Fibroblast of skin of back (primary cell): ENCODE measurements at regions not wholly inside any gene's neighbourhood (a gene's known extent, or its start where the extent isn't known, plus 50 kb on each side); places are given as distances from the start of the nearest gene placed in this dataset.

Source experiments
- DNase-seq: peaks from one replicate; pipeline ENCODE4 v3.0.0-alpha.2; 2013

GRCh38 chr16:13291591-13292333 is 390.4 kb downstream of the SHISA9 start:
- DNase-seq: no peak

DNA sequence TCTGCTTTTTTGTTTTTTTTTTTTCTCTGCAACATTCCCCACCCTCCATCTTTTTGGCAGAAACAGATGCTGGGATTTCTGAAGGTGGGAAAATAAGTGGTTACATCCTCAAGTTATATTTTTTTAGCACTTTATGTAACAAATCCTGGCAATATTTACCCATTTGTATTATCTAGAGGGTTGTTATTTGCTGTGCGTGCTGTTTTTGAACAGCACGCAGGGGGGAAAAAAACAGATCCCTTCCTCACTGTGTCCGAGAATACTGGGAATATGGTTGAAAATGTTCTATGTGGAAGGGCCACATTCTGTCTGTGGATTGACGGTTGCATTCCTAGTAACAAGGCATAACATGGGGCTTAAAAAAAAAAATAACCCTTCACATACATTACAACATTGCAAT is 394.8 kb downstream of the SHISA9 start:
- no peak for DNase-seq

GRCh38 chr16:13298666-13299065 is 397.3 kb downstream of the SHISA9 start:
- peak; percentile 5 for DNase-seq

DNA sequence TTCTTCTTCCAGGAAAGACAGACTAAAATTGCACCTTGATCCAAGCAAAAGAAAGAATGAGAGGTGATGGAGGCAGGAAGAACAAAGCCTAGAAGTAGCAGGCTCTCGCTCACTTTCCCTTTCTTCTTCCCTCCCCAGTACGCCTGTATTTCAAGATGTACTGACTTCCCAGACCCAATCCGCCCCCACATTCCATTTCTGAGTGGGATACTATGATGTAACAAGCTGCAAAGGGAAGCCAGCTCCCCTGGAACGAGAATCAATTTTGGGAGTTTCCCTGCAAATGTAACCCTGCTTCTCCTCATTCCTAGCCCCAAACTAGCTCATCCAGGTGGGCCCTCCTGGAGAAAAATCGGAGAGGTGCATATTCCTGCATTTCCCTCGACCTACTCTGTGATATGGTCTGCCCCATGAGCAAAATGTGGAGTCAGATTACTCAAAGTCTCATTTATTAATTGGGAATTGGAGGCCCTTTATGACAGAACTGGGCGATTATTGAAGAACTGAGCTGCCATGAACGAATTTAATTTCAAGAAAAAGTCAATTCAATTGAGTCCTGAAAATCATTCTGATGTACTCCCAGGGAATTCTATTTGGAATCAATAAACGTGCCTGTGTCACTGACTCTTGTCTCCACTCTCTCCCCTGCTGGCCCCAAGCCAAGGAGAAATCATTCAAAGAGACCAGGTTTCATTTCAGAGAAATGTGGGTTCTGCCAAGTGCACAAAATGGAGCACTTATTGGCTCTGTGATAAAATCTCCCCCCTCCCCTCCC is 398.9 kb downstream of the SHISA9 start:
- no peak for DNase-seq

GRCh38 chr16:13305019-13305755 is 403.8 kb downstream of the SHISA9 start:
- DNase-seq: no peak

- DNase-seq: no peak
Measured at GRCh38 chr16:13306161-13306995, 405.0 kb downstream of the SHISA9 start.

GRCh38 chr16:13307255-13307654 is 405.9 kb downstream of the SHISA9 start:
- peak; percentile 87 for DNase-seq

DNA sequence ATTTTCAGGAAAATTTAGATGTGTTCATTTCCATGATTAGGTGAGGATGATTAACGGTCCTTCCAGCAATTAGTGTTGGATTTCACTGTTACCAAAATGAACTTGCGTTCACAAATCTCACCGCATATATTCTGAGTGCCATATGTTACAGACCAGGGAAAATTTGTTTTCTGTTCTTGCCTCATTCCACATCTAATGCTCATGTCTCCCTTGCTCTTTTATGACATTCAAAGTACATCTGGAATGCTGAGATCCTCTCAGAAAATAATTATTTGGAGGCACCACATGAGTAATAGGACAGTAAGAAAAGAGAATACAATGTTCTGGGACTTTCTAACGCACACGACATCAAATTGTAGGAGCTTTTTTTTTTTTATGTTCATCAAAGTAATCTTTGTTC is 406.5 kb downstream of the SHISA9 start:
- DNase-seq: peak; percentile 37

DNA sequence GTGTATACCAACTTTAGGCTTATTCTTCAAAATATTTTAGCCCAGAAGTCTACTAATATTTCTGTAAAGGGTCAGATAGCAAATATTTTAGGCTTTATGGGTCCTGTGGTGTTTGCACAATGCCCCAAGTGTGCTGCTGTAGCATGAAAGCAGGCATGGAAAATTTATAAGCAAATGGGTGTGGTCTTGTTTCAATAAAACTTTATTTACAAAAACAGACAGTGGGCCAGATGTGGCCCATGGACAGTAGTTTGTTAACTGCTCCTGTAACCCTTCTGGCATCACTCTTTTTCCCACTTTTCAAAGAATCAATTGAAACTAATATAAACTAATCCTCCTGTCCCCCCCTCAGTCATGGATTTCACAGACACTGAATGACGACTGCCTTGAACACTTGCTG is 410.7 kb downstream of the SHISA9 start:
- no peak for DNase-seq

- DNase-seq: no peak
Measured at GRCh38 chr16:13313351-13313750, 412.0 kb downstream of the SHISA9 start.

DNA sequence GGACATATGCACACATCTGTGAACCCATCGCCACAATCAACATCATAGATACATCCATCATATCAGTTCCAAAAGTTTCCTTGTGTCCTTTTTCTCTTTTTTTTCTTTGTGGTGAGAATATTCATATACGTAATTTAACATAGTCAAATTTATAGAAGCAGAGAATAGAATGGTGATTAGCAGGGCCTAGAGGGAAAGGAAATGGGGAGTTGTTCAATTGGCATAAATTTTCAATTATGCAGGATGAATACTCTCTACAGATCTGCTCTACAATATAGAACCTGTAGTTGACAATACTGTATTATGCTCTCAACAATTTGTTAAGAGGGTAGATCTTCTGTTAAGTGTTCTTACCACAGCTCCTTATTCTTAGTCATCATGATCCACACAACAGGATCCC is 413.2 kb downstream of the SHISA9 start:
- no peak for DNase-seq

DNA sequence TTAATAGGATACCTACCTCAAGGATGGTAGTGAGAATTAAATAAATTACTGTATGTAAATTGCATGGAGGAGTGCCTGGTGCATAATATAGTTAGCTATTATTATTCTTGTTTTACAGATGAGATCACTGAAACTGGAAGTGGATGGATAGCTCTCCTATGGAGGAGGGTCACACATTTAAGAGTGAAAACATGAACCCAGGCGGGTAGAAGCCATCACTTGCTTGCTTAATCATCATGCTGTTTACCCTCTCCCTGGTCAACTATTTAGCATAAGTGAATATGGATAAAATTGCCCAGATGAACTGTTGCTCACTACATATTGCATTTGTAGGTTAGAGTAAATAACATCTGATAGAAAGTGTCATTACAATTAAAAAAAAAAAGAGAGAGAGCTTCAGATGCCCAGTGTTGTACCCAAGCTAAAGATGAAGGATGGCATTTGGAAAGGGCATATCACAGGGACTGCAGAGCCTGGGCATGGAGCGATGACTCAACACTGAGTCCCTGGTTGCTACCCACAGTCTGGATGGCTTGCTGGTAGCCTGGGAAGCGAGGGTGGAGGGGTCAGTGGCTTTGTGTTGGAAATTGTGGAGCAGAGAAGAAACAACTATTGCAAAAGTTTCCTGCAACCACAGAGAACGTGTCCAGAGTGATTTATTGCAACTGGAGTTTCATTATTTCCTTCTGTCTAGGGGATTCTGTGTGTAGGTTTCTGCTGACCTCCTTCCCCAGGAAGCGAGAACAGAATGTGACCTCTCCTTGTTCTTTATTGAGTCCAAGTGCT is 414.4 kb downstream of the SHISA9 start:
- peak; percentile 6 for DNase-seq

DNA sequence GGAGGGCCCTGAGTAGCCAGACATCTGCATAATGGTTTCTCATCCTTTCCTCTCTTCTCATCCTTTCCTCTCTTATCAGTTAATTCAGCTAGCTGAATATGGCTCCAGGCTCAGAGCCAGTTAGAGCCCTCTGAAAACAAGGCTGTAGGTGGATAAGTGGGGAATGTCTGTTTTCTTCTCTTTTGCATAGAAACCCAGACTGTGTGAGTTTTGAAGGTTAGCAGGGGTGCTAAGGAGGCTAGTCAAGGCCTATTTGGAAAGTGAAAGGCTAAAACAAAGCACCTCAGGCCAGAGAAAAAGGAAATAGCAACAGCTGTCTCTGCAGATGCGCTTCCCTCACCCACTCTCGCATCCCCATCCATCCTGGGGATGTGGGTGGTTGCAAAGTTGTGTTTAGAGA is 420.9 kb downstream of the SHISA9 start:
- no peak for DNase-seq

GRCh38 chr16:13324851-13325250 is 423.5 kb downstream of the SHISA9 start:
- DNase-seq: no peak

DNA sequence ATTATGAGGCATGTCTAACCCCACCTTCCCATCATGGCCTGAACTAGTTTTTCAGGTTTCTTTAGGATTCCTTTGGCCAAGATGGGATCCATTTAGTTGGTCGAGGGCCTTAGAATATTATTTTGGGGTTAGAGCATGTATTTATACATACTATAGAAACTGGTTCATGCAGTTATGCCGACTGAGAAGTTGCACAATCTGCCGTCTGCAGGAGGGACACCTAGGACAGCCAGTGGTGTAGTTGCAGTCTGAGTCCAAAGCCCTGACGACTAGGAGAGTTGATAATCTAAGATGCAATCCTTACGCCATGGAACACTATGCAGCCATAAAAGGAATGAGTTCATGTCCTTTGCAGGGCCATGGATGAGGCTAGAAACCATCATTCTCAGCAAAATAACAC is 424.0 kb downstream of the SHISA9 start:
- DNase-seq: no peak

- DNase-seq: no peak
Measured at GRCh38 chr16:13331918-13332317, 430.5 kb downstream of the SHISA9 start.

DNA sequence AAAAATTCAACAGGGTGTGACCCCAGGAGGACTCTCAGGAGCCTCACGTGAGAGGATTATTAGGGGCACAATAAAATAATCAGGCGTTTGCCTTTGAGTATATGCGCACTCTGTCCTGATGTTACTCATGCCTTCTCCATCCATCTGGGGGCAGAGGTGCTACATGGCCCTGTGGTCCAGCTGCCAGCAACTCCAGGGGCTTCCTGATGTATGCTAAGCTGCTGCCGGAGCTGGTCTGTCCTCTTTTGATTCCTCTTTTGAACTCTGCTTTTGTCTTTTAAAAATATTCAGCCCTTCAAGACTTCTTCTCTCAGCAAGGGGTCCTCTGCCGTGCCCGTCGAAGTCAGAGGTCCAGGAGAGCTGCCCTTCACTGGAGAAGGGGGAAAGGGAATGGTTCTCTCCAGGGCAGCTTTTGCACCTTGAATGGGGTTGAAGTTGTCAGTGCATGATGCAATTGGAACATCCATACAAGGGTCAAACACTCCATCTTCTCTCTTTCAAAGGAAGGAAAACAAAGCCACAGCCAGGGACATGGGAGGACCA is 431.4 kb downstream of the SHISA9 start:
- DNase-seq: no peak

DNA sequence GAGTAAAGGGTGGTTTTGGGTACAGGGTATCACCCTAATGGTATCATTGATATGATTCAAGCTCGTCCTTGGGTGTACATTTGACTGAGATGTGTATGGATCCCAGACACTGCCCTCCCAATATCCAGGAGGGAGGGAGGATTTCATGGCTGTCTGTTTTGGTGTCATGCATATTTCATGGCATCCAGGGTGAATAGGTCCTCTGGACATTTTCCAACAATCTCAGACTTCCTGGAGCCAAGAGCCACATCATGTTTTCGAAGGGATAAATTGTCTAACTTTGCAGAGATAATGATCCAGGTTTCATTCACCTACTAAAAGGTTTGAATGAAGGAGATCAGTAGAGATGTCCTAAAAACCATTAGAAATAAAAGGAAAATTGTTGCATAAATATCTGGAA is 431.9 kb downstream of the SHISA9 start:
- no peak for DNase-seq

DNA sequence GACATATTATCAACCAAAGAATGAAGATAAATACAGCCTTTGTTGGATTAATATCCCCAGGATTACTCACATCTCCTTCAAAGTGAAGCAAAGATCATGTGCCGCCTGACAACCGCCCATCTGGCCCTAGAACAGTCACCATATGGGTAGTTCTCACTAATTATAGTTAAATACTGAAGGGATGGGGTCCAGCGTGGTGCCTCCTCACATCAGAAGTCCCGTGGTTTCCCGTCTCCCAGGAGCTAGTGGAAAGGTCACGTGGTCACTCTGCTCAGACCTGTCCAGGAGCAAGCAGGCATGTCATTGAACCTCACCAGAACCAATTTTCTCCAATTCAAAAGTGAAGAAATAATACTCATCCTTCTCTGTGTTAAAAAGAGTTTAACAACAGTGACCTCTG is 434.5 kb downstream of the SHISA9 start:
- DNase-seq: no peak

- no peak for DNase-seq
Measured at GRCh38 chr16:13336335-13336734, 434.9 kb downstream of the SHISA9 start.
